Chondrocyte (in vitro differentiated cells): ENCODE measurements at regions not wholly inside any gene's neighbourhood (a gene's known extent, or its start where the extent isn't known, plus 50 kb on each side); places are given as distances from the start of the nearest gene placed in this dataset.

Experiments used
- DNase-seq: peaks from one replicate; pipeline ENCODE4 v3.0.0; 2021; ENCODE audit warnings: mixed read lengths, low spot score
- H3K27ac Mint-ChIP-seq: one replicate; pipeline ENCODE4 v1.8.0; 2021; ENCODE audit warnings: mild to moderate bottlenecking, moderate library complexity, mixed read lengths; ENCODE audit not compliant: unreplicated experiment
- H3K27me3 Mint-ChIP-seq: 2 replicates; pipeline ENCODE4 v1.8.0; 2021; ENCODE audit warnings: low read depth, mixed read lengths
- H3K36me3 Mint-ChIP-seq: 2 replicates; pipeline ENCODE4 v1.8.0; 2021; ENCODE audit warnings: low read depth, mixed read lengths
- H3K4me1 Mint-ChIP-seq: 2 replicates; pipeline ENCODE4 v1.8.0; 2021; ENCODE audit warnings: low read depth, mild to moderate bottlenecking, mixed read lengths
- H3K4me3 Mint-ChIP-seq: one replicate; pipeline ENCODE4 v1.8.0; 2021; ENCODE audit warnings: mild to moderate bottlenecking, moderate library complexity, mixed read lengths; ENCODE audit not compliant: unreplicated experiment
- H3K9me3 Mint-ChIP-seq: 2 replicates; pipeline ENCODE4 v1.8.0; 2021; ENCODE audit warnings: low read depth, mixed read lengths
- TF ChIP-seq, protein P1 (sequence below): fragments of 200-600 bp; sonication (generic); IDR thresholded peaks from 2 replicates; pipeline ENCODE4 v1.5.0; 2021; ENCODE audit warnings: antibody characterized with exemption, mild to moderate bottlenecking, moderate library complexity

- H3K4me1 Mint-ChIP-seq, result peaks cover 2% of the 10 kb centered on the region
- no peak for DNase-seq
- H3K9me3 Mint-ChIP-seq, result peaks cover 12% of the 10 kb centered on the region
- no peak overlapping the region for H3K4me3 Mint-ChIP-seq
- TF ChIP-seq, protein P1, sequence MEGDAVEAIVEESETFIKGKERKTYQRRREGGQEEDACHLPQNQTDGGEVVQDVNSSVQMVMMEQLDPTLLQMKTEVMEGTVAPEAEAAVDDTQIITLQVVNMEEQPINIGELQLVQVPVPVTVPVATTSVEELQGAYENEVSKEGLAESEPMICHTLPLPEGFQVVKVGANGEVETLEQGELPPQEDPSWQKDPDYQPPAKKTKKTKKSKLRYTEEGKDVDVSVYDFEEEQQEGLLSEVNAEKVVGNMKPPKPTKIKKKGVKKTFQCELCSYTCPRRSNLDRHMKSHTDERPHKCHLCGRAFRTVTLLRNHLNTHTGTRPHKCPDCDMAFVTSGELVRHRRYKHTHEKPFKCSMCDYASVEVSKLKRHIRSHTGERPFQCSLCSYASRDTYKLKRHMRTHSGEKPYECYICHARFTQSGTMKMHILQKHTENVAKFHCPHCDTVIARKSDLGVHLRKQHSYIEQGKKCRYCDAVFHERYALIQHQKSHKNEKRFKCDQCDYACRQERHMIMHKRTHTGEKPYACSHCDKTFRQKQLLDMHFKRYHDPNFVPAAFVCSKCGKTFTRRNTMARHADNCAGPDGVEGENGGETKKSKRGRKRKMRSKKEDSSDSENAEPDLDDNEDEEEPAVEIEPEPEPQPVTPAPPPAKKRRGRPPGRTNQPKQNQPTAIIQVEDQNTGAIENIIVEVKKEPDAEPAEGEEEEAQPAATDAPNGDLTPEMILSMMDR, result no peak
- H3K27ac Mint-ChIP-seq, result no peak overlapping the region
- peaks cover 7% of the 10 kb centered on the region for H3K36me3 Mint-ChIP-seq
- H3K27me3 Mint-ChIP-seq, result peaks cover 5% of the 10 kb centered on the region
Observed at GRCh38 chr7:113247198-113247597, 128.8 kb upstream of the SMIM30 start.

GRCh38 chr7:113246738-113247137, 128.4 kb upstream of the SMIM30 start:
- no peak overlapping the region for H3K4me3 Mint-ChIP-seq
- no peak for DNase-seq
- peaks cover 5% of the 10 kb centered on the region for H3K27me3 Mint-ChIP-seq
- H3K27ac Mint-ChIP-seq, result no peak overlapping the region
- peaks cover 2% of the 10 kb centered on the region for H3K4me1 Mint-ChIP-seq
- H3K36me3 Mint-ChIP-seq, result peaks cover 7% of the 10 kb centered on the region
- TF ChIP-seq, protein P1, result no peak
- peaks cover 12% of the 10 kb centered on the region for H3K9me3 Mint-ChIP-seq

GRCh38 chr7:113232885-113233284, 114.5 kb upstream of the SMIM30 start:
- DNase-seq, result no peak
- Mint-ChIP-seq H3K27ac (no peak overlapping the region), H3K4me3 (no peak overlapping the region), H3K9me3 (peaks cover 14% of the 10 kb centered on the region), H3K27me3 (peaks cover 13% of the 10 kb centered on the region), H3K36me3 (peaks cover 4% of the 10 kb centered on the region), H3K4me1 (no peaks in the 10 kb centered on the region)
- TF ChIP-seq, protein P1, result no peak

DNA sequence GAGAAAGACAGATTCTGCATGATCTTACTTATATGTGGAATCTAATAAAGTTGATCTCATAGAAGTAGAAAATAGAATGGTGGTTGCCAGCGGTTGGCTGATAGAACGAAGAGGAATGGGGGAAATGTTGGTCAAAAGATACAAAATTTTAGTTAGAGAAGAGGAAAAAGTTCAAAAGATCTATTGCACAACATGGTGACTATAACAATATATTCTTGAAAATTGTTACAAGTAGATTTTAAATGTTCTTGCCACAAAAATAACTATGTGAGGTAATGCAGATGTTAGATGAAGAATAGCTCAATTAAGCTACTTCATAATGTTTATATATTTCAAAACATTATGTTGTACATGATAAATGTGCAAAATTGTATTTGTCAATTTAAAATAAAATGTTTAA, 112.3 kb upstream of the SMIM30 start:
- Mint-ChIP-seq H3K27me3 (peaks cover 14% of the 10 kb centered on the region), H3K9me3 (peaks cover 21% of the 10 kb centered on the region), H3K27ac (no peak overlapping the region), H3K4me3 (no peak overlapping the region), H3K4me1 (no peaks in the 10 kb centered on the region), H3K36me3 (peaks cover 2% of the 10 kb centered on the region)
- DNase-seq, result no peak
- TF ChIP-seq, protein P1, result no peak

DNA sequence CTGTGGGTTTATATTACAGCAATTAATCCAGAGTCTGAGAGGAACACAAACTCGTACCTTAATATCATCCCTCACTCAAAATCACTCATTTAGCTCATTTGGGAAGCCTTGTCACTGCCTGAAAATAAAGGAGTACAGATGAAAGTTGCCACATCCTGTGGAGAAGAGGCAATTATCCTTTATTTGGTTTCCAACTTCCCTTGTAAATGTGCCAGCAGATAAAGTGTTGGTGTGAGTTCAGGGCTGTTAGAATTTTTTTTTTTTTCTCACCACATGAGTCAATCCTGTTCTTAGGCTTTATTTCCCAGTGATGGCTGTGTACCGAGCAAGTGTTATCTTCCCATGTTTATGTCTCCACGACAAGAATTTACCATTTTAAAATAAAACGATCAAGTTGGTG, 99.0 kb upstream of the SMIM30 start:
- no peaks in the 10 kb centered on the region for H3K4me1 Mint-ChIP-seq
- H3K9me3 Mint-ChIP-seq, result no peaks in the 10 kb centered on the region
- no peak for DNase-seq
- TF ChIP-seq, protein P1, result no peak
- H3K27ac Mint-ChIP-seq, result no peak overlapping the region
- H3K27me3 Mint-ChIP-seq, result peaks cover 25% of the 10 kb centered on the region
- no peak overlapping the region for H3K4me3 Mint-ChIP-seq
- H3K36me3 Mint-ChIP-seq, result no peaks in the 10 kb centered on the region
